T-helper 1 cell (primary cell): ENCODE measurements at regions not wholly inside any gene's neighbourhood (a gene's known extent, or its start where the extent isn't known, plus 50 kb on each side); places are given as distances from the start of the nearest gene placed in this dataset.

Source experiments
- DNase-seq, 5 donors: peaks; one replicate each; pipeline ENCODE4 v3.0.0-alpha.2; 2012 to 2020

DNA sequence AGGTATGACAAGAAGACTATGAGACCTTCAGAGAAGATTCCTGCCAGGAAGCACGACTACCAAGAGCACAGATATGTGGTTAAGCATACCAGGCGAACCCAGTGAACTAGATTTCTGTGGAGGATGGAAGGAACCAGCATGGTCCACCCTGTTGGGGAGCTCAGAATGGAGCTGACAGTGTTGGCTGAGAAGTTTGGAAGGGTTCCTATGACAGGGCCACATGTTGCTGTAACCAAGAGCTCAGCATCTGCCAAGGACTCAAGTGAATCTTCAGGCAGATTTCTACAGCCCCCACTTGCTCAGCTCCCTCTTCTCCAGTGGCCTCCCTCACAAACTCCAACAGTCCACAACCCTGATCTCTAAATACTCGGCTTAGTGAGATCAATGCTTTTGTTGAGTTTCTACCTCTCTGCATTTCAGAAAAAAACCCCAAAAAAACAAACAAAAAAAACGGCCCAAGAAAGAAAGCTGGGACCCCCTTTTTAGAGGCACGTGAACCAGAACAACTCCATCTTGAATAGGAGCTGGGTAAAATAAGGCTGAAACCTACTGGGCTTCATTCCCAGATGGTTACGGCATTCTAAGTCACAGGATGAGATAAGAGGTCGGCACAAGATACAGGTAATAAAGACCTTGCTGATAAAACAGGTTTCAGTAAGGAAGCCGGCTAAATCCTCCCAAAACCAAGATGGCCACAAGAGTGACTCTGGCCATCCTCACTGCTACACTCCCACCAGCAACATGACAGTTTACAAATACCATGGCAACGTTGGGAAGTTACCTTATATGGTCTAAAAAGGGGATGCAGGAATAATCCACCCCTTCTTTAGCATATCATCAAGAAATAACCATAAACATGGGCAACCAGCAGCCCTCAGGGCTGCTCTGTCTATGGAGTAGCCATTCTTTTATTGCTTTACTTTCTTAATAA, 691.1 kb downstream of the UQCRFS1 start:
- DNase-seq: no peak

DNA sequence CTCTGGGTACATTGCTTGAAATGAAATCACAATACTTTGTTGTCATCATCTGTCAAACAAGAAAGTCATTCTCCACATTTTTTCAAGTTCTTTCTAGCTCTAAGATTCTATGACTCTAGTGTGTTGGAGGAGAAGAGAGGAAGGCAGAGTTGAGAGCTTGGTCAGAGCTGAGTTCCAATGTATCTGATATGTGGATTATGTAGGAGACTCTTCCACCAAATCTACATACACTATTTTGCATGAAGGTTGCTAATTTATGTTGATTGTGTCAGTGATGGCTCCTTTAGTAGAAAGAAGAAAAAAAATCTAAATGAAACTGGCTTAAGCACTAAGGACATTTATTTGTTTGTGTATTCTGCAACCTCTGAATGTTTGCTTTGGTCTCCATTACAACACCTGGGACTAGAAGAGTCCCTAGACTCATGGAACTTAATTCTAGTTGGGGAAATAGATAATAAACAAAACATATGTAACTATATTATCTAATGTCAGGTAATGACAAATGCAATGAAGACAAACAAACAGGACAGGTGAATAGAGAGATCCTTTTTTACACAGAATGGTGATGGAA, 691.9 kb downstream of the UQCRFS1 start:
- DNase-seq: no peak

DNA sequence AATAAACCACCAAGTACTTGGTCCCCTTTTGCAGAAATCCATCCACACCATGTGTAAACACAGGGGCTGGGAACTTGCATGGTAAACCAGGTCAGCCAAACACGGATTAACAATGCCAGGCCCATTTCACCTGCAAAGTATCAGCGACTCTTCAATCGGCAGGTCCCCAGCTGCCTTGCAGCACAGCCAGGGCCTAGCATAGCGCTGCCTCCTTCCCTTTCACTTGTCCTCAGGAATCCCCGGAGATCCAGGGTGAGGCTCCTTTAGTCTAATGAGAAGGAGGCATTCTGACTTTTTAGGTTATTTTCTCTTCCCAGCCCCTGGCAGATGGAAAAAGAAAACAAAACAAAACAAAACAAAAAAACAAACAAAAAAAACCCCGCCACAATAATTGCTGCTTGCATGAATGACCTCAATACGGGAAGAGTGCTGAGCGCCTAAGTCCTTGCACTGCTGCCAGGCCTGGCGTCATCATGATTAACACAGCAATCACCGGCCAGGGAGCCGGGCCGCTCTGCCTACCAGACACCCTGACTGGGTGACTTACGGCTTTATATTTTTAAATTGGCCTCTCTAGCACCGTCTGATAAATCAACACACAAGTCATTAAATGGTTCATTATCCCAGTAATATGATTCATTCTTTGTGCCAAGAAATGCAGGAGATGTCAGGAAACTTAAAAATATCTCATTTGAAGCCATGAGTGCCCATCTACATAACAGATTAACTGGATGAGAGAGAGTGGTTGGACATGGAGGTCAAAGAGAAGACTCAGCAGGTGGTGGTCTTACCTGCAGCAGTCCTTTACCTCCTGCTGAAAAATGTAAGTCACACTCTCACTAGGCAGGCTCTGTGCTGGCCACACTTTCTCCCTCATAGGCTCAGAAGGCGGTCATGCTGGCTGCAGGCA, 692.7 kb downstream of the UQCRFS1 start:
- no peak for DNase-seq

DNA sequence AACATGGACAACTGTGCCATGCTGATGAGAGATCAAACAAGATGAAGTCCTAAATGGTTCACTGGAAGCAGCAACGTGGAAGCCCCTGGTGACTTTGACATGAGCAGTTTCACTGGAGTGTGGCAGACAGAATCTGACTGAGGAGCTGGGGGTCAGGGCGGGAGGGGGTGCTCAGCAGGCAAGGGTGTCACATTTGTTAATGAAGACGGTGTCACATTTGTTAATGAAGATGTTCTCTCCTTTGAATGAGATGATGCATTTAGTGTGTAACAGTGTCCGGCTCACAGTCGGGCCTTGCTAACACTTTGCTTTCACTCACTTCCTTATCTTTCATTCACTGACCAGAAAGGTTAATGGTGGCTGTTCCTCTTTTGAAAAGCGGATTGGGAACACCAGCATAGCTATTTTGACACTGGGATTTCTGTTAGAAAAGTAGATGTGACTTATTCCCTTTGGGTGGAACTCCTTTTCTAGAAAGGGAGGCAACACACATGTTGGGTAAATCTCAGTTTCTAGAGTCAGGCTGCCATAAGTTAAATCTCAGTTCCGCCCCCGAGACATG, 693.7 kb downstream of the UQCRFS1 start:
- DNase-seq: no peak

DNA sequence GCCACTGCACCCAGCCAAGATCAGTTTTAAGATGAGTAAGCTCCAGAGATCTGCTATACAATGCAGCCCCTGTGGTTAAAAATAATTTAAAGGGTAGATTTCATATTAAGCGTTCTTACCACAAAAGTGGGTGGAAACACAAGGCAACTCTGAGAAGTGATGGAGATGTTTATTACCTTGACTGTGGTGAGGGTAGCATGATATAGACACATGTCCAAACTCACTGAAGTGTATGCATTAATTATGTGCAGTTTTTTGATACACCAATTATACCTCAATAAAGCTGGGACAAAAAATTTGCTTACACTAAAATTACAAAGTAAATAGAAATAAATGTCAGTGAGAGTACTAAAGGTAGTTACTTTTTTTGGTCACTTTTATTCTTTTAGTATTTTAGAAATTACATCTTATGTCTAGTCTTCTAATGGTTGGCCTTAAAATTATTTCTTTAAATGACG, 696.5 kb downstream of the UQCRFS1 start:
- DNase-seq: no peak

GRCh38 chr19:28514166-28514565, 698.8 kb downstream of the UQCRFS1 start:
- no peak for DNase-seq

DNA sequence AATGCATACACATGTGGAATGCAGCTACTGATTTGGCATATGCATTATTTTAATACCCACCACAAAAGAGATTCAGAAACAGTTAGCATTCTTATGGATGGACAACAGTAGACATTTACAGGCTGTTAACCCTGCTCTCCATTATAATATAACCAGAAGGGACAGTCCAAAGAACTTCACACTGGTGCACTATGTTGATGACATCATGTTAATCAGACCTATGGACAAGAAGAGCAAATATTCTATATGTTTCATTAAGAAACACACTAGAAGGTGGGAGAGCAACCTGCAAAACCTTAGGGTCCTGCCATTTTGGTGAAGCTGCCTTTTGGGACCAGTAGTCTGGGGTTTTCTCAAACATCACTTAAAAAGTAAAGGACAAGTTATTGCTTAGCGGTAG, 701.3 kb downstream of the UQCRFS1 start:
- no peak for DNase-seq

DNA sequence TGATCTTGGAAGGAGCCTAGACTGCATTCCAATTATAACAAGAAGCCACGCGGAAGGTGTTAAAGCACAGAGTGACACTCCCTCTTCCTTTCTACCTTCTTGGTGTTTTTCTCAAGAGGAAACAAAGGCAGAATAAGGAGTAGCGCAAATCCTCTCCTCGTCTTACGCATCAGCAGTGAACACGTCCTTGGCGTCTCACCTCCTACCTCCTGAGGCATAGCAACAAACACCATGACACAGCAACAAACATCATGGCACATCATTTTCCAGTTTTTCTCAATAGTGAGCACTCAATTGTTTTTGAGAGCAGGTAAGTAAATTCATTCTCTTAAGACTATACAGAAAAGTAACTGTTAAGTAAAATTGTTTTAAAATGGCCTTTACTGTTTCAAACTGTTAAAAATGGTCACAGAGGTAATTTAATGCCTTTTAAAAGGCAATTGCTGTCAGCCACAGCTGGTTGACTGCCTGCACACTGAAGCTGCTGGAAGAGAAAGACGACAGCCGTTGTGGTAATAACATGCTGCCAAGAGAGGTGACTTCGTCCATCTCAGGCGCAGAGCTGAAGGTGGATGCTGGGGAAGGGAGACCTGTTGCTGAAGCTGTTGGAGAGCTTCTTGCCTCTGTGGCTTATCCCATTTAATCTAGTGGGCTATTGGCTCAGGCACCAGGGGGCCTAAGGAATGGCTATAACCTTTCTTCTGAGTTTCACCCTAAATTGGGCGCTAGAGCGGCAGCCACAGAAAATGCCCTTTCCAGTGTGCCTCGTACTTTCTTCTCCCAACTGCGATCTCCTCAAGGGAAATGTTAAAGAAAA, 703.7 kb downstream of the UQCRFS1 start:
- no peak for DNase-seq

- no peak for DNase-seq
These were observed 704.3 kb downstream of the UQCRFS1 start for GRCh38 chr19:28508666-28509065.

DNA sequence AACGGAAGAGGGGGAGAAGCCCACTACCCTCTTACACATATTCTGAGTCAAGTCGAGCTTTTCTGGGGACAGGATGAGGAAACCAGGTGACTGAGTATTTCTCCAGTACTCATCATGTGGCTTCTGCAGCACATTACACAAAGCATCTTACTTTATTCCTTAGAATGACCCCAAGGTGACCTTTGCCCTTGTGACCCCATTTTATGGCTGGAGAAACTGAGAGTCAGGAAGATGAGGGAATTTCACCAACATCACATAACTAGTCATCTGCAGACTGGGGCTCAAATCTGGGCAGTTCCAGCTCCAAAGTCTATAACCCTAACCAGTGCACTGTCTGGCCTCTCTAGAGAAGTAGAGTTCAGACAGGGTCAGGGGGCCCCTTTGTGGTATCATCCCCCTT, 707.0 kb downstream of the UQCRFS1 start:
- no peak for DNase-seq

DNA sequence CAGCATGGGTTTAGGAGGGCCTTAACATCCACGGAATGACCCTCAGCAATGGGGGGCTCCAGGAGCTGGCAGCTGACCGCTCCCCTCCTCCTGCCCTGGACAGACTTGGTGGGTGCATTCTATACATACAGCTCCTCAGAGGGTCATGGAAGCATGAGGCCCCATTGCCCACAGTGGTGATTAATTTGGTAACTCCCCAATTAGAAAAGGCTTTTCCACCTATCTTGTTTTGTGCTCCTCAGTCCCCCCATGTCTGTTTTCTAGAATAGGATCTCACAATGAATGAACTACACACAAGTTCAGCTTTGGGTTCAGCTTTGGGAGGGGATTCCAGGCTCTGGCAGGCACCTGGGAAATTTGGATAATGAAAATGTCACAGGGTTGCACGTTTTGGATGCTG, 707.8 kb downstream of the UQCRFS1 start:
- no peak for DNase-seq

- no peak for DNase-seq
These were observed 708.2 kb downstream of the UQCRFS1 start for GRCh38 chr19:28504727-28505126.

DNA sequence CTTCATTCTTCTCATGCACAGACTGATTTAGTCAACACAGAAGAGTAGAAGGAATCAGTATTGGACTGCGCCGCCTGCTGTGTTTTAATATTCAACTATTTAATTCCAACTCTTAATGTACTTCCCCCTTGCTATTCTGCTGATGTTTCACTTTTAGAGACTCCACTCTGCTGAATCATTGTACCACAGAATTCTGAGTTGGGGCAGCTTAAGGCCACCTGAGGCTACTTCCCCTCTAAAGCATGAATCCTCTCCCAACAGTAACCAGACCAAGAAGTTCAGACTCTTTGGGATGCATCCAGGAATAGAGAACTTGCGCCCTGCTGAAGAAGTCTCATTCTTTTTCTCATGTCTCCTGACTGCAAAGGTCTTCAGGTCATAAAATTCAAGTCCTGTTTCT, 708.8 kb downstream of the UQCRFS1 start:
- no peak for DNase-seq

DNA sequence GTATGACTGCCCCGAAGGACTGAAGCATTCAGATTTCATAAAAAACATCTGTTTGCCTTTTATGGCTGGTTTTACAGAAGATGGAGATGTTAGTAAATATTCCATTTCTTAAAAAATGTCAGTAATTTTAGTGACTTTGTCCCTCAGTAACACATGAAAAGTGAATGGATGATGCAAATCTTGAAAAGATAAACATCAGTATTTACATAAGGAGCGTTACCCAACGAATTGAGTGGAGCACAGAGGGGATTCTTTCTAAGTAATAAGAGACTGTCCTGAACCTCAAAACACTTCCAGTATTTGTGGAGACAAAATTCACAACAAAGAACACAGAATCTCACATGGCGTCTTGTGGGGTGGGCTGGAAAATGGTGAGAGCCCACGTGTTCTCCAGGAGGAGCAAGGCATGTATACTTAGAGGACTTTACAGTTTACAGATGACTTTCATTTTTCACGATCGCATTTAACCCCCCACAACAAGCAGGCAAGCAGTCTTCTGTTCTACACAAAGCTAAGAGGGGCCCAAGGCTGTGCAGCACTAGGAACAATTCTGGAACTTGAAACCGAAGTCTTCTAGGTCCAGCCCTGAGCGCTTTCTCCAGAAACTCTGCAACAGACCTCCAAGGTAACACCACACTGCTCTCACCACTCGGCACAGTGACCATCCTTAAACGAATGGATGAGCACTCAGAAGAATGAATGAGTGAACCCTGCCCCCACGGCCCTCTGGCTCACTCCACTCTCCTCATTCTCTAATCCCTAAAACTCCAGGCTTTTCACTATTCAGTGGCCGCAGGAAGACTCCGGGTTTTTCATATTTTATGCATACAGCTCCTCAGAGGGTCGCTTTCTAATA, 709.8 kb downstream of the UQCRFS1 start:
- DNase-seq: no peak

- no peak for DNase-seq
These were observed 711.0 kb downstream of the UQCRFS1 start for GRCh38 chr19:28501976-28502375.

DNA sequence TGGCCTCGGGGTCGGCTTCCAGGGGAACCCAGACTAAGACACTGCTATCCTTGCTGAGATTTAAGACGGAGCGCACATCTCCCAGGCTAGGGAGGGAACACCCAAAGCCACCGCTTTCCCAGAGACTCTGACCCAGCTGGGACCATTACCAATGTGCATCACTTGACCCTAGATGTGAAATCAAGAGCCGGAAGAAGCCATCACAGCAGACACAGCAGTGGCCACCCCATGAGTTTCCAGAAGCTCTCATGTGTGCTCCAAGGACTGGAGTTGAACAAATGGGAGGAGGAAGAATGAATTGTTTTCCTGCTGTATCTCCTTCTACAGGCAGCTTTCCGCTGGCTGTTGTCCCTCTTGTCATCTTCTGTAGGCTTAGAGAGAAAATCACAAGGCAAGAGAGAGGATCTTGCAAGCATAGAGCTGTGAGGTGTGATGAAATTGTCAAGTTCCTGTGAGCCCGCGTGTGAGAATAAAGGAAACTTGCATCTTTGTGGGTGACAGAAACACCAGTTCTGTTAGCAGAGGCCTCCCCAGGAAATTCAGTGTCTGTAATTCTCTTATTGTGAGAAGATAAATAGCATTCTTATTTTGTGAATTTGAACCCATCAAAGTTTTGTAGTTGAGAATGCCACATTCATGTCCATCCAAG, 711.8 kb downstream of the UQCRFS1 start:
- no peak for DNase-seq

GRCh38 chr19:28500296-28500695, 712.7 kb downstream of the UQCRFS1 start:
- no peak for DNase-seq

GRCh38 chr19:28498404-28498976, 714.5 kb downstream of the UQCRFS1 start:
- no peak for DNase-seq

DNA sequence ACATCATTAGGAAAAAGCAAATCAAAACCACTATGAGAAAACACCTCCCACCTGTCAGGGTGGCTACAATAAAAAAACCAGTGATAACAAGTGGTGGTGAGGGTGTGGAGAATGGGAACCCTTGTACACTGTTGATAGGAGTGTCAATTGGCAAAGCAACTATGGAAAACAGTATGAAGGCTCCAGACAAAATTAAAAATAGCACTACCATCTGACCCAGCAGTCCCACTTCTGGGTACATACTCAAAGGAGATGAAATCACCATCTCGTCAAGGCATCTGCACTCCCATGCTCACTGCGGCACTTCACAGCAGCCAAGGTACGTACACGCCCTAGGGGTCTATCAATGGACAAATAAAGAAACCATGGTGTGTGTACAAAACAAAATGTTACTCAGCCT, 715.1 kb downstream of the UQCRFS1 start:
- DNase-seq: no peak

DNA sequence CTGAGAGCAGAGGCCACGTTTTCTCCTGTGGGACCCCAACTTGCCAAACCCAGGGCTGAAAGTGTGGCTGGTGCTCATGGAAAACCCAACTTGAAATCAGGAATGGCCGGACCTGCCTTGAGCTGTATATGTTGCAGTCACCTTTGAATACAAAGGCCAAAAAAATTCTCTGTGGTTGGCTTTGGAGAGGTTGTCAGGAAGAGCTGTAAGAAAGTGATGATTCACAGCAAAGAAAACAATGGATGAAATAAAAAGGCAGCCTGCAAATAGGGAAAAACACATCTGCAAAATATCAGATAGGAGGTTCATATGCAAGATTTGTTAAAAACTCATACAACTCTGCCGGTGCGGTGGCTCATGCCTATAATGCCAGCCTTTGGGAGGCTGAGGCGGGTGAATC, 715.8 kb downstream of the UQCRFS1 start:
- DNase-seq: no peak
